LNCaP clone FGC (cell line): ENCODE measurements at regions not wholly inside any gene's neighbourhood (a gene's known extent, or its start where the extent isn't known, plus 50 kb on each side); places are given as distances from the start of the nearest gene placed in this dataset.

Experiments used
- DNase-seq: peaks from one replicate; pipeline ENCODE4 v3.0.0-alpha.2; 2011; ENCODE audit warnings: low read depth
- H3K4me3 ChIP-seq: 2 replicates; pipeline ENCODE4 v1.5.1; 2011; ENCODE audit warnings: mild to moderate bottlenecking, low read depth, low read length, control low read depth
- TF ChIP-seq, protein P1 (sequence below): IDR thresholded peaks from 2 replicates; pipeline ENCODE4 v1.5.1; 2012; ENCODE audit warnings: mild to moderate bottlenecking; ENCODE audit not compliant: control insufficient read depth, insufficient read depth; ENCODE audit errors: extremely low read depth

DNA sequence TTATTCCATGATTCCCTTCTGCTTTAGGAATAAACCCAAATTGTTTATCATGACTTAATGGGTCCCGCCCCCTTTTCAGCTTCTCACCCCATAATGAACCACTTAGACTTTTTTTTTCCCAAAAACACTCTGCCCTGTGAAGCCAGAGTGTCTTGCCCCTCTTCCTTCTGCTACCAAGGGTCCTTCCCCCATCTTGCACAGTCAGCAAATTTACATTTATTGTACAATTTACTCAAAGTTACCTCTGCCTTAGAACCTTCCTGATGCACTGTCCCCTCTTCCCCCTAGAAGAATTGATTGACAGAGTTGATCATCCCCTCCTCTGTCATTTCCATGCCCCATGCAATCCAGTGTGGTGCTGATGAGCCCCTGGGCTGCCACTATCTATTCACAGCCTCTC is 101.5 kb upstream of the PPP2R3A start:
- H3K4me3 ChIP-seq: no peak overlapping the region
- no peak for DNase-seq
- TF ChIP-seq, protein P1, sequence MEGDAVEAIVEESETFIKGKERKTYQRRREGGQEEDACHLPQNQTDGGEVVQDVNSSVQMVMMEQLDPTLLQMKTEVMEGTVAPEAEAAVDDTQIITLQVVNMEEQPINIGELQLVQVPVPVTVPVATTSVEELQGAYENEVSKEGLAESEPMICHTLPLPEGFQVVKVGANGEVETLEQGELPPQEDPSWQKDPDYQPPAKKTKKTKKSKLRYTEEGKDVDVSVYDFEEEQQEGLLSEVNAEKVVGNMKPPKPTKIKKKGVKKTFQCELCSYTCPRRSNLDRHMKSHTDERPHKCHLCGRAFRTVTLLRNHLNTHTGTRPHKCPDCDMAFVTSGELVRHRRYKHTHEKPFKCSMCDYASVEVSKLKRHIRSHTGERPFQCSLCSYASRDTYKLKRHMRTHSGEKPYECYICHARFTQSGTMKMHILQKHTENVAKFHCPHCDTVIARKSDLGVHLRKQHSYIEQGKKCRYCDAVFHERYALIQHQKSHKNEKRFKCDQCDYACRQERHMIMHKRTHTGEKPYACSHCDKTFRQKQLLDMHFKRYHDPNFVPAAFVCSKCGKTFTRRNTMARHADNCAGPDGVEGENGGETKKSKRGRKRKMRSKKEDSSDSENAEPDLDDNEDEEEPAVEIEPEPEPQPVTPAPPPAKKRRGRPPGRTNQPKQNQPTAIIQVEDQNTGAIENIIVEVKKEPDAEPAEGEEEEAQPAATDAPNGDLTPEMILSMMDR: no peak

DNA sequence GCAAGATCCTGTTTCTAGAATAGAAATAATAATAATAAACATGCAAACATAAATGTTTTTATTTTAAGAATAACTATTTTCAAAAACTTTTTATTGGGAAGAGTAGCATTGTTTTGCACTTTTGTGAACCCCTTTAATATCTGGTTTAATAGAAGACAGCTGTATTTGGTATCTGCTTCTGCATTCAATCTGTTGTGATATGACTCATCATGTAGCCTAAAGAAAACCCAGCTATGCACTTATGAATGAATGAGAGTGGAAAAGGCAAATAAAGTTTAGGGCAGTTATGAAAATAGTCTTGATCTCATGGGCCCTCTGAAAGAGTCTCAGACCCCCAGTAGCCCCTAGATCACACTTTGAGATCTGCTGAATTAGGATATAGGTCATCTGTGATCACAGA is 100.4 kb upstream of the PPP2R3A start:
- TF ChIP-seq, protein P1: no peak
- DNase-seq: no peak
- no peak overlapping the region for H3K4me3 ChIP-seq

DNA sequence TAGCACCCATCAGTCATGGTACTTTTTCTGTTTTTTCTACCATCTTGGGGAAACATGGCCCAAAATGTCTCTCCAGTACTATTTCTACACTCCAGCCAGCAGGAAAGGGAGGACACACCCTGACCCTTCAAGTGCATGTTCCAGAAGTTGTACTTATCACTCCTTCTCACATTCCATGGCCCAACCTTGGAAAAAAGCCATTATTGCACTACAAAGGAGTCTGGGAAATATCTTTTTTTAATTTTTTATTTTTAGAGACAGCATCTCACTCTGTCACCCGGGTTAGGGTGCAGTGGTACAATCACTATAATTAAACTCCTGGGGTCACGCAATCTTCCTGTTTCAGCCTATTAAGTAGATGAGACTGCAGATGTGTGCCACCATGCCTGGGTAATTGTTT is 100.0 kb upstream of the PPP2R3A start:
- TF ChIP-seq, protein P1: no peak
- DNase-seq: no peak
- H3K4me3 ChIP-seq: no peak overlapping the region

DNA sequence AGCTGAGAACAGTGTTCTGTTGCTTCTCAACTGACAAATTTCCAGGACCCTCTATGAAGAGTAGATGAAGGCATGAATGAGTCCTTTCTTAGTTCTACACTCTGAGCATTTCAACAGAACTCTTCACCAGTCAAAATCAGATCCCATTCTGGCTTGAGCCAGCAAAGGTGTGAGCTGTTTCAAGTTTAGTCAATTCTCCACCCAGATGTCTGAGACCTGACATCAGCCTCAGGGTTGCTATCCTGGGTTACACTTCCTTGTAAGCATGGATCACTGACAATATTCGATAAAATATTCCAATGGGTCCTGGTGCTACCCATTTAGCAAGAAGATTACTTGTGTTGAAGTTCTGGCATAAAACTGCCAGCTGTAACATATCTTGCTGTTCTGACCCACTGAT is 97.6 kb upstream of the PPP2R3A start:
- TF ChIP-seq, protein P1: no peak
- H3K4me3 ChIP-seq: no peak overlapping the region
- no peak for DNase-seq

DNA sequence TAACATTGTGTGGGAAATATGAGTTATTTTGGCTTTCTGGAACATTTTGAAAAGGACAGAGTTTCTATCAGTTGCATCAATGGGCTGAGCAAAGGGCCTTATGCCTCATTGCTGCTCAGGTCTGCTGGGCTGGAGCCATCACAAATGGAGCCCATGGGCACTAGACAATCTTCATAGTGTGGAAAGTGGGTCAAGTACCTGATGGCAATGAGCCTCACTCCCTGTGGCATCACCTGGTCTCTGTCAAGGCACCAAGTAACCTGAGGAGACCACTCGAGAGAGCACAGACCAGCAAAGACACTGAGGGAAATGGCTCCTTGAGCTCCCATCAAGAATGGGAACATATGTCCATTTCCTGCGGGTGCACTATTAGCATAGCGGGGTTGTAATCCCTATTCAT is 96.7 kb upstream of the PPP2R3A start:
- TF ChIP-seq, protein P1: no peak
- DNase-seq: no peak
- no peak overlapping the region for H3K4me3 ChIP-seq

DNA sequence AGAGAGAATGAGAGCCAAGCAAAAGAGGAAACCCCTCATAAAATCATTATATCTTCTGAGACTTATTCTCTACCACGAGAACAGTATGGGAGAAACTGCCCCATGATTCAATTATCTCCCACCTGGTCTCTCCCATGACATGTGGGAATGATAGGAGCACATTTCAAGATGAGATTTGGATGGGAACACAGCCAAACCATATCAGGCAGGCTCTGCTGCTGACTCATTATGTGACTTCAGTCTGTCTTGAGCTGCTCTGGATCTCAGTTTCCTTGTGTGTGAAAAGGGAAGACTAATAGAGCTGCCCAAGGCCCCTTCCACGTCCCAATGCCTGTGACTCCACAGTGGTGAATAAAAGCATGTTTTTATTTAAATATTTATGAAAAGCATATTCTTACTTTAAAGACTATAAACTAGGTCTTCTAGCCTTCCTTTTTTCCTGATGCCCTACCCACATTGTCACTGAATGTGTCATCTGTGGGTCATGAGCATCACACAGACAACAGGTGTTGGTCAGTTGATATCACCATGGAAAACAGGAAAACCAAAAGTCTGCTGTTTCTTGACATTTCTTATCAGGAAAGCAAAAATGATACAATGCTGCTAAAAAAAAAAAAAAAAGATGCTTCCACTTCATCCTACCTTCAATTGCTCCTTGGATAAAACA is 96.0 kb upstream of the PPP2R3A start:
- TF ChIP-seq, protein P1: no peak

DNA sequence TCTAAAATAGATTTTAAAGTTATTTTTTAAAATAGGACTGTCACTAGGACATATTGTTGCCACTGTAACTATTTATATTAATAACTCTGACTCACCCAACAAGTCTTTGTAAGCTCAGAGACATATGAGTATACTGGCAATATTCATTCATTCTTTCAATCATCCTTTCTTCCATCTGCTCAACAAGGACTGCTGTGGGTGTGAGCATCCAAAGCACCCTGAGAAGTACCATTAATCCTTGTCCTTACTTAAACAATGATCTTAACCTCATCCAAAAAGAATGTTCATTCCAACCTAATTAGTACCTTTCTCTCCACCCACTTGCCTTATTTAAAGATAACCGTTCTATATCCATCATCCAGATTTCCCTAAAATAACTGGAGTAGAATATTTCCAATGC is 94.2 kb upstream of the PPP2R3A start:
- TF ChIP-seq, protein P1: no peak
- no peak for DNase-seq

More for the DNA sequence above, 96.0 kb upstream of the PPP2R3A start:
- H3K4me3 ChIP-seq: no peak overlapping the region
- no peak for DNase-seq

More for the DNA sequence above, 94.2 kb upstream of the PPP2R3A start:
- no peak overlapping the region for H3K4me3 ChIP-seq
